WTC11 (cell line): ENCODE measurements at regions not wholly inside any gene's neighbourhood (a gene's known extent, or its start where the extent isn't known, plus 50 kb on each side); places are given as distances from the start of the nearest gene placed in this dataset.

Experiments
- ATAC-seq: fragments of 200-7000 bp; cut with Tn5 transposase; 2 replicates; pipeline ENCODE4 v1.10.0; 2021; ENCODE audit warnings: mild to moderate bottlenecking, moderate library complexity
- CTCF ChIA-PET: fragments of 300-600 bp; sonication (Branson Sonifier 250); formaldehyde crosslinking; loops from one replicate; lab custom pipeline; 2021; ENCODE audit warnings: antibody characterized with exemption; lab: Charles Lee
- POLR2A ChIA-PET: fragments of 350-600 bp; sonication (Branson Sonifier 250); formaldehyde crosslinking; loops from one replicate; lab custom pipeline; 2021; ENCODE audit warnings: antibody characterized with exemption; lab: Charles Lee
- DNase-seq: peaks from one replicate; pipeline ENCODE4 v3.0.0; 2021; ENCODE audit warnings: low spot score
- H3K27ac Mint-ChIP-seq: 2 replicates; pipeline ENCODE4 v1.8.0; 2021; ENCODE audit warnings: mixed read lengths
- H3K27me3 Mint-ChIP-seq: 2 replicates; pipeline ENCODE4 v1.8.0; 2021; ENCODE audit warnings: low read depth, mild to moderate bottlenecking, moderate library complexity, mixed read lengths
- H3K36me3 Mint-ChIP-seq: 2 replicates; pipeline ENCODE4 v1.8.0; 2021; ENCODE audit warnings: mixed read lengths
- H3K4me1 Mint-ChIP-seq: 2 replicates; pipeline ENCODE4 v1.8.0; 2022; ENCODE audit warnings: mixed read lengths
- H3K4me3 Mint-ChIP-seq: 2 replicates; pipeline ENCODE4 v1.8.0; 2021; ENCODE audit warnings: mild to moderate bottlenecking, moderate library complexity, mixed read lengths
- H3K9me3 Mint-ChIP-seq: 2 replicates; pipeline ENCODE4 v1.8.0; 2021; ENCODE audit warnings: mixed read lengths
- CTCF ChIP-seq: fragments of 200-600 bp; IDR thresholded peaks from 2 replicates; pipeline ENCODE4 v1.8.0; 2022; ENCODE audit warnings: antibody characterized with exemption
- GTF2I ChIP-seq: fragments of 250-450 bp; sonication (Bioruptor Pico); conservative IDR thresholded peaks from 2 replicates; pipeline ENCODE4 v1.4.0; 2021; ENCODE audit warnings: mild to moderate bottlenecking
- KAT7 ChIP-seq: sonication (generic); formaldehyde crosslinking; IDR thresholded peaks from 2 replicates; pipeline ENCODE4 v1.8.1; 2023; ENCODE audit warnings: missing genetic modification reagents, mild to moderate bottlenecking, borderline replicate concordance
- ZNF138 ChIP-seq: sonication (generic); formaldehyde crosslinking; conservative IDR thresholded peaks from 2 replicates; pipeline ENCODE4 v1.8.1; 2022; ENCODE audit warnings: mild to moderate bottlenecking, moderate library complexity, missing genetic modification reagents
- ZNF512 ChIP-seq: sonication (generic); formaldehyde crosslinking; IDR thresholded peaks from 2 replicates; pipeline ENCODE4 v1.8.1; 2022; ENCODE audit warnings: missing genetic modification reagents, borderline replicate concordance
- ZNF532 ChIP-seq: fragments of 250-450 bp; sonication (Bioruptor Pico); IDR thresholded peaks from 2 replicates; pipeline ENCODE4 v1.9.0; 2021; ENCODE audit warnings: mild to moderate bottlenecking, borderline replicate concordance
- TF ChIP-seq, protein P1 (sequence below): fragments of 250-450 bp; sonication (Bioruptor Pico); IDR thresholded peaks from 2 replicates; pipeline ENCODE4 v1.9.0; 2021; ENCODE audit warnings: mild to moderate bottlenecking
- TF ChIP-seq, protein P2 (sequence below): sonication (generic); formaldehyde crosslinking; conservative IDR thresholded peaks from 2 replicates; pipeline ENCODE4 v1.8.1; 2022; ENCODE audit warnings: mild to moderate bottlenecking, missing genetic modification reagents
- TF ChIP-seq, protein P3 (sequence below): sonication (generic); formaldehyde crosslinking; IDR thresholded peaks from 2 replicates; pipeline ENCODE4 v1.8.0; 2023; ENCODE audit warnings: missing genetic modification reagents, mild to moderate bottlenecking, borderline replicate concordance
- TF ChIP-seq, protein P4 (sequence below): sonication (generic); formaldehyde crosslinking; IDR thresholded peaks from 2 replicates; pipeline ENCODE4 v1.8.1; 2023; ENCODE audit warnings: mild to moderate bottlenecking, missing genetic modification reagents, moderate library complexity
- TF ChIP-seq, protein P5 (sequence below): fragments of 250-450 bp; sonication (Bioruptor Pico); IDR thresholded peaks from 2 replicates; pipeline ENCODE4 v2.1.2; 2022; ENCODE audit warnings: mild to moderate bottlenecking, moderate library complexity

DNA sequence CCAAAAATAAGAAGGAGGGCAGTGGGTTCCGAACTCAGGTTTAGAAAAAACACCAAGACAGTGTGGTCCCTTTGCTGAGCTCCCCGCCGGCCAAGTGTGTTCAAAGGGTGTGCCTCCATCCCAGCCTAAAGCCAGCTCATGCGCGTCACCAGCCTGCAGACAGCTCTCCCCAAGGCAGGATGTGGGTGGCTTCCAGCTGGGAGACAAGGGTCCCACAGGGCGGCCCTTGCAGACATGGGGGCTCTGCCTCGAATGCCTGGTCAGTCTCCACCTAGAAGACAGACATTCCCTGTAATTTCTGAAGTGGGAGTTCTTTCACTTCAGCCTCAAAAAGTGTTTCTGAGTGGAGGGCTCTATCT is 135.8 kb upstream of the GPC1 start (continued):
- TF ChIP-seq, protein P1, sequence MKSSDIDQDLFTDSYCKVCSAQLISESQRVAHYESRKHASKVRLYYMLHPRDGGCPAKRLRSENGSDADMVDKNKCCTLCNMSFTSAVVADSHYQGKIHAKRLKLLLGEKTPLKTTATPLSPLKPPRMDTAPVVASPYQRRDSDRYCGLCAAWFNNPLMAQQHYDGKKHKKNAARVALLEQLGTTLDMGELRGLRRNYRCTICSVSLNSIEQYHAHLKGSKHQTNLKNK: no peak
- TF ChIP-seq KAT7 (no peak), ZNF512 (CRISPR knock-in tag) (no peak)
- TF ChIP-seq, protein P2, sequence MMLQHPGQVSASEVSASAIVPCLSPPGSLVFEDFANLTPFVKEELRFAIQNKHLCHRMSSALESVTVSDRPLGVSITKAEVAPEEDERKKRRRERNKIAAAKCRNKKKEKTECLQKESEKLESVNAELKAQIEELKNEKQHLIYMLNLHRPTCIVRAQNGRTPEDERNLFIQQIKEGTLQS (CRISPR knock-in tag): no peak

- ChIA-PET POLR2A (no interaction called here), CTCF (no interaction called here)
- Mint-ChIP-seq H3K27me3 (no peaks in the 10 kb centered on the region), H3K9me3 (no peaks in the 10 kb centered on the region), H3K36me3 (no peaks in the 10 kb centered on the region), H3K4me1 (peaks cover 7% of the 10 kb centered on the region), H3K27ac (no peak overlapping the region), H3K4me3 (no peak overlapping the region)
- no peak for ATAC-seq
- TF ChIP-seq ZNF138 (CRISPR knock-in tag) (no peak), CTCF (no peak), ZNF532 (CRISPR knock-in tag) (no peak), GTF2I (CRISPR knock-in tag) (no peak)
- TF ChIP-seq, protein P3, sequence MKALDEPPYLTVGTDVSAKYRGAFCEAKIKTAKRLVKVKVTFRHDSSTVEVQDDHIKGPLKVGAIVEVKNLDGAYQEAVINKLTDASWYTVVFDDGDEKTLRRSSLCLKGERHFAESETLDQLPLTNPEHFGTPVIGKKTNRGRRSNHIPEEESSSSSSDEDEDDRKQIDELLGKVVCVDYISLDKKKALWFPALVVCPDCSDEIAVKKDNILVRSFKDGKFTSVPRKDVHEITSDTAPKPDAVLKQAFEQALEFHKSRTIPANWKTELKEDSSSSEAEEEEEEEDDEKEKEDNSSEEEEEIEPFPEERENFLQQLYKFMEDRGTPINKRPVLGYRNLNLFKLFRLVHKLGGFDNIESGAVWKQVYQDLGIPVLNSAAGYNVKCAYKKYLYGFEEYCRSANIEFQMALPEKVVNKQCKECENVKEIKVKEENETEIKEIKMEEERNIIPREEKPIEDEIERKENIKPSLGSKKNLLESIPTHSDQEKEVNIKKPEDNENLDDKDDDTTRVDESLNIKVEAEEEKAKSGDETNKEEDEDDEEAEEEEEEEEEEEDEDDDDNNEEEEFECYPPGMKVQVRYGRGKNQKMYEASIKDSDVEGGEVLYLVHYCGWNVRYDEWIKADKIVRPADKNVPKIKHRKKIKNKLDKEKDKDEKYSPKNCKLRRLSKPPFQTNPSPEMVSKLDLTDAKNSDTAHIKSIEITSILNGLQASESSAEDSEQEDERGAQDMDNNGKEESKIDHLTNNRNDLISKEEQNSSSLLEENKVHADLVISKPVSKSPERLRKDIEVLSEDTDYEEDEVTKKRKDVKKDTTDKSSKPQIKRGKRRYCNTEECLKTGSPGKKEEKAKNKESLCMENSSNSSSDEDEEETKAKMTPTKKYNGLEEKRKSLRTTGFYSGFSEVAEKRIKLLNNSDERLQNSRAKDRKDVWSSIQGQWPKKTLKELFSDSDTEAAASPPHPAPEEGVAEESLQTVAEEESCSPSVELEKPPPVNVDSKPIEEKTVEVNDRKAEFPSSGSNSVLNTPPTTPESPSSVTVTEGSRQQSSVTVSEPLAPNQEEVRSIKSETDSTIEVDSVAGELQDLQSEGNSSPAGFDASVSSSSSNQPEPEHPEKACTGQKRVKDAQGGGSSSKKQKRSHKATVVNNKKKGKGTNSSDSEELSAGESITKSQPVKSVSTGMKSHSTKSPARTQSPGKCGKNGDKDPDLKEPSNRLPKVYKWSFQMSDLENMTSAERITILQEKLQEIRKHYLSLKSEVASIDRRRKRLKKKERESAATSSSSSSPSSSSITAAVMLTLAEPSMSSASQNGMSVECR (CRISPR knock-in tag): no peak
- TF ChIP-seq, protein P4, sequence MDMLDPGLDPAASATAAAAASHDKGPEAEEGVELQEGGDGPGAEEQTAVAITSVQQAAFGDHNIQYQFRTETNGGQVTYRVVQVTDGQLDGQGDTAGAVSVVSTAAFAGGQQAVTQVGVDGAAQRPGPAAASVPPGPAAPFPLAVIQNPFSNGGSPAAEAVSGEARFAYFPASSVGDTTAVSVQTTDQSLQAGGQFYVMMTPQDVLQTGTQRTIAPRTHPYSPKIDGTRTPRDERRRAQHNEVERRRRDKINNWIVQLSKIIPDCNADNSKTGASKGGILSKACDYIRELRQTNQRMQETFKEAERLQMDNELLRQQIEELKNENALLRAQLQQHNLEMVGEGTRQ (CRISPR knock-in tag): no peak
- TF ChIP-seq, protein P5, sequence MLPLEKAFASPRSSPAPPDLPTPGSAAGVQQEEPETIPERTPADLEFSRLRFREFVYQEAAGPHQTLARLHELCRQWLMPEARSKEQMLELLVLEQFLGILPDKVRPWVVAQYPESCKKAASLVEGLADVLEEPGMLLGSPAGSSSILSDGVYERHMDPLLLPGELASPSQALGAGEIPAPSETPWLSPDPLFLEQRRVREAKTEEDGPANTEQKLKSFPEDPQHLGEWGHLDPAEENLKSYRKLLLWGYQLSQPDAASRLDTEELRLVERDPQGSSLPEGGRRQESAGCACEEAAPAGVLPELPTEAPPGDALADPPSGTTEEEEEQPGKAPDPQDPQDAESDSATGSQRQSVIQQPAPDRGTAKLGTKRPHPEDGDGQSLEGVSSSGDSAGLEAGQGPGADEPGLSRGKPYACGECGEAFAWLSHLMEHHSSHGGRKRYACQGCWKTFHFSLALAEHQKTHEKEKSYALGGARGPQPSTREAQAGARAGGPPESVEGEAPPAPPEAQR (CRISPR knock-in tag): no peak
- DNase-seq: no peak
These were observed 135.1 kb upstream of the GPC1 start for GRCh38 chr2:240300261-240300821.
